Left ventricle myocardium inferior (tissue), 1 donor: ENCODE measurements at regions not wholly inside any gene's neighbourhood (a gene's known extent, or its start where the extent isn't known, plus 50 kb on each side); places are given as distances from the start of the nearest gene placed in this dataset.
A peak's percentile ranks its signal among the peaks of the same experiment; 100 is the strongest.

ENCODE experiments used
- DNase-seq: peaks from one replicate; pipeline ENCODE4 v3.0.0-alpha.2; 2020
- H3K27ac ChIP-seq: fragments of 200-600 bp; replicated peaks from 2 replicates; pipeline ENCODE4 v1.8.0; 2021
- H3K27me3 ChIP-seq: fragments of 200-600 bp; 2 replicates; pipeline ENCODE4 v1.8.0; 2021; ENCODE audit warnings: low read depth
- H3K36me3 ChIP-seq: fragments of 200-600 bp; 2 replicates; pipeline ENCODE4 v1.8.0; 2021
- H3K4me1 ChIP-seq: fragments of 200-600 bp; 2 replicates; pipeline ENCODE4 v1.8.0; 2021
- H3K4me3 ChIP-seq: fragments of 200-600 bp; 2 replicates; pipeline ENCODE4 v1.8.0; 2021; ENCODE audit warnings: mild to moderate bottlenecking, moderate library complexity
- H3K9me3 ChIP-seq: fragments of 200-600 bp; replicated peaks from 2 replicates; pipeline ENCODE4 v1.8.0; 2021
- intact Hi-C: fragments of 100-400 bp; cut with micrococcal nuclease; formaldehyde crosslinking; loops from one replicate; pipeline ENCODE4 v1.11.0; 2022
- TF ChIP-seq, protein P1 (sequence below): fragments of 200-600 bp; IDR thresholded peaks from 2 replicates; pipeline ENCODE4 v1.8.0; 2021; ENCODE audit warnings: antibody characterized with exemption, mild to moderate bottlenecking, borderline replicate concordance
- donor health status: DM: no; HTN: yes; CAD: no; lungs with severe emphysema.

DNA sequence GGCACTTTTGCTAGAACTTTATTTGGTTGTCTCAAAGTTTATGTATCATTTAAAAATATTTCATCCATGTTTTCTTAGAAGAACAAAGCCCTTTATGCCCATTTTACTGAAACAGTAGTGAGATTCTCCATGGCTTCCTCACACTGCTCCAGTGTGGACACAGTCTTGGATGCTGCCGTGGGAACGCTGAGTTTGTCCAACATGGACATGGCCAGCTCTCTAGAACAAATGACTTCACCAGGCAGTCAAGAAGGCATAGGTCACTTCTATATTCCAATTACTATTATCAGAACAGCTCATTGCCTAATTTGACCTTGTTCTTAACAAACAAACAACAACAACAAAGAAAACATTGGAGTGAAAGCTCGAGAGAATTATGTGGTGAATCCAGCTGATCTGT is 414.1 kb upstream of the ID2 start:
- peak overlapping the region; percentile 14 for H3K27ac ChIP-seq
- TF ChIP-seq, protein P1, sequence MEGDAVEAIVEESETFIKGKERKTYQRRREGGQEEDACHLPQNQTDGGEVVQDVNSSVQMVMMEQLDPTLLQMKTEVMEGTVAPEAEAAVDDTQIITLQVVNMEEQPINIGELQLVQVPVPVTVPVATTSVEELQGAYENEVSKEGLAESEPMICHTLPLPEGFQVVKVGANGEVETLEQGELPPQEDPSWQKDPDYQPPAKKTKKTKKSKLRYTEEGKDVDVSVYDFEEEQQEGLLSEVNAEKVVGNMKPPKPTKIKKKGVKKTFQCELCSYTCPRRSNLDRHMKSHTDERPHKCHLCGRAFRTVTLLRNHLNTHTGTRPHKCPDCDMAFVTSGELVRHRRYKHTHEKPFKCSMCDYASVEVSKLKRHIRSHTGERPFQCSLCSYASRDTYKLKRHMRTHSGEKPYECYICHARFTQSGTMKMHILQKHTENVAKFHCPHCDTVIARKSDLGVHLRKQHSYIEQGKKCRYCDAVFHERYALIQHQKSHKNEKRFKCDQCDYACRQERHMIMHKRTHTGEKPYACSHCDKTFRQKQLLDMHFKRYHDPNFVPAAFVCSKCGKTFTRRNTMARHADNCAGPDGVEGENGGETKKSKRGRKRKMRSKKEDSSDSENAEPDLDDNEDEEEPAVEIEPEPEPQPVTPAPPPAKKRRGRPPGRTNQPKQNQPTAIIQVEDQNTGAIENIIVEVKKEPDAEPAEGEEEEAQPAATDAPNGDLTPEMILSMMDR: no peak
- H3K9me3 ChIP-seq: no peaks in the 10 kb centered on the region
- no peaks in the 10 kb centered on the region for H3K27me3 ChIP-seq
- peaks cover 17% of the 10 kb centered on the region for H3K4me1 ChIP-seq
- no peaks in the 10 kb centered on the region for H3K36me3 ChIP-seq
- DNase-seq: no peak
- H3K4me3 ChIP-seq: no peak overlapping the region
- intact Hi-C loops: no loop called here

DNA sequence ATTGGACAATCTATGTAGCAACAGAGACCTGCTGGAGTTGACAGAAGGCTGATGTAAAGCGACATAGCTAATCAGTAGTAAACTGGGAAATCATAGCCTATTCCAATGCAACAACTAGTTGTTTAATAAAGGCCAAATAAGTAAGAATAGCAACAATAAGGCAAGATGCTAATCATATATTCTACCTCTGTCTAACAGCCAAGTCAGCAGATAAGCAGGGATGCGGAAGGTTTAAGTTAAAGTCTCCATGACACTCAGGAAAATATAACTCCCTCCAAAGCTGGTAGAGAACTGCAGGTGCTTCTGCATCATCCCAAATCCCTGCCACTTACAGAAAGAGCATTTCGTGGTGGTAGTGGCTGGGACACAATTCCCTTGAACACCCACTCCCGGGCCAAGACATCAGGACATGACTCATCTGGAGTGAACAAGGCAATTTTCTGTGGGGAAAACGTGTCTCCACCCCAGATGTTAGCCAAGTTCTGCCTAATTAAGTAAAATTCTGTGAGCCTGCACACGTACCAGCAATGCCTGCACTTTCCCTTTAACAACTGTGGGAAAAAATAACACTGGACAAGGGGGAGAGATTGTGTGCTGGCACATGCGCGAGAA is 413.6 kb upstream of the ID2 start:
- intact Hi-C loops: no loop called here
- peak; percentile 38 for DNase-seq
- TF ChIP-seq, protein P1: no peak

DNA sequence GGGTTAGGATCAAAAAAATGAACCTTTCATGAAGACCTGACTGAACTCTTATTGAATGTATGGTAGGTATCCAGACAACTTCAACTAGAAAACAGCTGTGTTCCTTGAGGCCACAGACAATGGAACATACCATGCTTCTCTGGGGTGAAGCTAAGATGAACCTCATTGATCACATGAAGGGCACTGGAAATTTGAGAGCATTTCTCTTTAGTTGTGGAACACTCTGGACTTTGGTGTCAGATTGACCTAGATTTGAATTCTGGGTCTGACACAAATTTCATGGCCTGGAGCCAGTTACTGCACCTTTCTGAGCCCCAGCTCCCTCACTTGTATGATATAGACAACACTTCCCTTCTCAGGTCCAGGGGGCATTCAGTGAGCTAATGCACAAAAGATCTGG is 411.2 kb upstream of the ID2 start:
- Histone ChIP-seq H3K9me3 (peaks cover 10% of the 10 kb centered on the region), H3K27ac (no peak overlapping the region), H3K4me3 (no peak overlapping the region), H3K36me3 (no peaks in the 10 kb centered on the region), H3K4me1 (peaks cover 17% of the 10 kb centered on the region), H3K27me3 (no peaks in the 10 kb centered on the region)
- intact Hi-C loops: no loop called here
- no peak for DNase-seq
- TF ChIP-seq, protein P1: no peak

More for the DNA sequence above, 413.6 kb upstream of the ID2 start:
- Histone ChIP-seq H3K4me1 (peaks cover 17% of the 10 kb centered on the region), H3K9me3 (no peaks in the 10 kb centered on the region), H3K27me3 (no peaks in the 10 kb centered on the region), H3K27ac (peak overlapping the region; percentile 14), H3K36me3 (no peaks in the 10 kb centered on the region), H3K4me3 (no peak overlapping the region)

DNA sequence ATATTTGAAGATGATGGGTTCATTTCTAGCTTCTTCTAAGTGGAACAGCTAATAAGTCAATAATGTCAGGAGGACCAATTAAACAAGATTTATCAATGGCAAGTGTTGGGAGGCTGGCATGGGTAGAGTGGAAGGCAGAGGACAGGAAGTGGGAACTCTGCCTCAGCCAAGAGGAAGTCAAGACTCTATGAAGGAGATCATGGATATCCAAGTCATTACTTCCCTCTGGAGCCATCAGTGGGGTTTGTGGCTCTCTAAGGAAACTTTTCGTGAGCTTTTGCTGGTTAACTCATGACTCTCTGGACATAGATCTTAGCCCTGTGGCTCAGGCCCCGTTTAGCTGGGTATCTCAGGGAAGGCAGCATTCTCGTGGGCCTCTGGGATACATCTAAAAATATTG is 410.4 kb upstream of the ID2 start:
- peaks cover 17% of the 10 kb centered on the region for H3K4me1 ChIP-seq
- TF ChIP-seq, protein P1: no peak
- no peak overlapping the region for H3K27ac ChIP-seq
- H3K9me3 ChIP-seq: peaks cover 10% of the 10 kb centered on the region
- H3K27me3 ChIP-seq: no peaks in the 10 kb centered on the region
- no peak overlapping the region for H3K4me3 ChIP-seq
- no peaks in the 10 kb centered on the region for H3K36me3 ChIP-seq
- no peak for DNase-seq
- intact Hi-C loops: no loop called here

DNA sequence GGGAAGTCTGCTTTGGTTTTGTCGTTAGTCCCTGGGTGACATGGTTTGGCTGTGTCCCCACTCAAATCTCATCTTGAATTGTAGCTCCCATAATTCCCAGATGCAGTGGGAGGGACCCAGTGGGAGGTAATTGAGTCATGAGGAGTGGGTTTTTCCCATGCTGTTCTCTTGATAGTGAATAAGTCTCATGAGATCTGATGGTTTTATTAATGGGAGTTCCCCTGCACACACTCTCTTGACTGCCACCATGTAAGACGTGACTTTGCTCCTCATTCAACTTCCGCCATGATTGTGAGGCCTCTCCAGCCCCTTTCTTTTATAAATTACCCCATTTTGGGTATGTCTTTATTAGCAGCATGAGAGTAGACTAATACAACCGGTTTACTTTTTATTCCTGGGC is 405.8 kb upstream of the ID2 start:
- intact Hi-C loops: no loop called here
- H3K9me3 ChIP-seq: peaks cover 10% of the 10 kb centered on the region
- no peak overlapping the region for H3K4me3 ChIP-seq
- no peak overlapping the region for H3K27ac ChIP-seq
- TF ChIP-seq, protein P1: no peak
- H3K27me3 ChIP-seq: no peaks in the 10 kb centered on the region
- H3K36me3 ChIP-seq: no peaks in the 10 kb centered on the region
- no peaks in the 10 kb centered on the region for H3K4me1 ChIP-seq
- DNase-seq: no peak
